ENCODE measurements at regions not wholly inside any gene's neighbourhood (a gene's known extent, or its start where the extent isn't known, plus 50 kb on each side); places are given as distances from the start of the nearest gene placed in this dataset.

- H3K9me3 ChIP-seq (ENCODE audit: control insufficient read depth, insufficient read depth, low read depth, low read length): no peaks in the 10 kb centered on the region
- H3K27ac ChIP-seq (ENCODE audit: low read depth, low read length): no peak overlapping the region
- no peak overlapping the region for H3K9ac ChIP-seq (ENCODE audit: low read length)
- H3K4me1 ChIP-seq (ENCODE audit: control insufficient read depth, insufficient read depth, low read length): peaks cover 9% of the 10 kb centered on the region; the same call in 1 of the 2 replicates
- no peaks in the 10 kb centered on the region for H3K36me3 ChIP-seq (ENCODE audit: control insufficient read depth, insufficient read depth, low read length)
- H3K27me3 ChIP-seq (ENCODE audit: control insufficient read depth, insufficient read depth, low read length): no peaks in the 10 kb centered on the region
- no peak overlapping the region for H3K4me3 ChIP-seq (ENCODE audit: low read depth, low read length)
Observed at GRCh38 chr10:120960725-120961124, 109.6 kb downstream of the WDR11 start.

- Histone ChIP-seq H3K27me3 (ENCODE audit: control insufficient read depth, insufficient read depth, low read length) (no peaks in the 10 kb centered on the region), H3K4me1 (ENCODE audit: control insufficient read depth, insufficient read depth, low read length) (peaks cover 9% of the 10 kb centered on the region; the same call in 1 of the 2 replicates), H3K9ac (ENCODE audit: low read length) (no peak overlapping the region), H3K9me3 (ENCODE audit: control insufficient read depth, insufficient read depth, low read depth, low read length) (no peaks in the 10 kb centered on the region), H3K27ac (ENCODE audit: low read depth, low read length) (no peak overlapping the region), H3K4me3 (ENCODE audit: low read depth, low read length) (no peak overlapping the region), H3K36me3 (ENCODE audit: control insufficient read depth, insufficient read depth, low read length) (no peaks in the 10 kb centered on the region)
Observed at GRCh38 chr10:120961795-120962755, 110.9 kb downstream of the WDR11 start.

GRCh38 chr10:120962756-120963593 is 111.8 kb downstream of the WDR11 start:
- peaks cover 9% of the 10 kb centered on the region; the same call in 1 of the 2 replicates for H3K4me1 ChIP-seq (ENCODE audit: control insufficient read depth, insufficient read depth, low read length)
- H3K27ac ChIP-seq (ENCODE audit: low read depth, low read length): no peak overlapping the region
- H3K9ac ChIP-seq (ENCODE audit: low read length): no peak overlapping the region
- no peaks in the 10 kb centered on the region for H3K27me3 ChIP-seq (ENCODE audit: control insufficient read depth, insufficient read depth, low read length)
- H3K4me3 ChIP-seq (ENCODE audit: low read depth, low read length): no peak overlapping the region
- no peaks in the 10 kb centered on the region for H3K9me3 ChIP-seq (ENCODE audit: control insufficient read depth, insufficient read depth, low read depth, low read length)
- no peaks in the 10 kb centered on the region for H3K36me3 ChIP-seq (ENCODE audit: control insufficient read depth, insufficient read depth, low read length)

GRCh38 chr10:120963594-120964220 is 112.5 kb downstream of the WDR11 start:
- H3K9ac ChIP-seq (ENCODE audit: low read length): no peak overlapping the region
- no peak overlapping the region for H3K4me3 ChIP-seq (ENCODE audit: low read depth, low read length)
- no peak overlapping the region for H3K27ac ChIP-seq (ENCODE audit: low read depth, low read length)
- no peaks in the 10 kb centered on the region for H3K36me3 ChIP-seq (ENCODE audit: control insufficient read depth, insufficient read depth, low read length)
- H3K9me3 ChIP-seq (ENCODE audit: control insufficient read depth, insufficient read depth, low read depth, low read length): no peaks in the 10 kb centered on the region
- no peaks in the 10 kb centered on the region for H3K27me3 ChIP-seq (ENCODE audit: control insufficient read depth, insufficient read depth, low read length)
- peaks cover 9% of the 10 kb centered on the region; the same call in 1 of the 2 replicates for H3K4me1 ChIP-seq (ENCODE audit: control insufficient read depth, insufficient read depth, low read length)

GRCh38 chr10:120966657-120967045 is 115.5 kb downstream of the WDR11 start:
- no peaks in the 10 kb centered on the region for H3K9me3 ChIP-seq (ENCODE audit: control insufficient read depth, insufficient read depth, low read depth, low read length)
- H3K36me3 ChIP-seq (ENCODE audit: control insufficient read depth, insufficient read depth, low read length): no peaks in the 10 kb centered on the region
- H3K4me1 ChIP-seq (ENCODE audit: control insufficient read depth, insufficient read depth, low read length): peaks cover 9% of the 10 kb centered on the region; the same call in 1 of the 2 replicates
- H3K9ac ChIP-seq (ENCODE audit: low read length): no peak overlapping the region
- H3K4me3 ChIP-seq (ENCODE audit: low read depth, low read length): no peak overlapping the region
- no peaks in the 10 kb centered on the region for H3K27me3 ChIP-seq (ENCODE audit: control insufficient read depth, insufficient read depth, low read length)
- no peak overlapping the region for H3K27ac ChIP-seq (ENCODE audit: low read depth, low read length)

- peaks cover 14% of the 10 kb centered on the region for H3K9me3 ChIP-seq (ENCODE audit: control insufficient read depth, insufficient read depth, low read depth, low read length)
- H3K36me3 ChIP-seq (ENCODE audit: control insufficient read depth, insufficient read depth, low read length): no peaks in the 10 kb centered on the region
- no peak overlapping the region for H3K9ac ChIP-seq (ENCODE audit: low read length)
- H3K27ac ChIP-seq (ENCODE audit: low read depth, low read length): no peak overlapping the region
- no peaks in the 10 kb centered on the region for H3K4me1 ChIP-seq (ENCODE audit: control insufficient read depth, insufficient read depth, low read length)
- H3K27me3 ChIP-seq (ENCODE audit: control insufficient read depth, insufficient read depth, low read length): no peaks in the 10 kb centered on the region
- no peak overlapping the region for H3K4me3 ChIP-seq (ENCODE audit: low read depth, low read length)
Observed at GRCh38 chr10:120969219-120969645, 118.1 kb downstream of the WDR11 start.

- H3K4me3 ChIP-seq (ENCODE audit: low read depth, low read length): no peak overlapping the region
- no peak overlapping the region for H3K9ac ChIP-seq (ENCODE audit: low read length)
- H3K27me3 ChIP-seq (ENCODE audit: control insufficient read depth, insufficient read depth, low read length): 0 out of 2 replicates have a peak, but pooled peaks cover 2% of the 10 kb centered on the region
- no peak overlapping the region for H3K27ac ChIP-seq (ENCODE audit: low read depth, low read length)
- H3K4me1 ChIP-seq (ENCODE audit: control insufficient read depth, insufficient read depth, low read length): no peaks in the 10 kb centered on the region
- peaks cover 26% of the 10 kb centered on the region for H3K9me3 ChIP-seq (ENCODE audit: control insufficient read depth, insufficient read depth, low read depth, low read length)
- H3K36me3 ChIP-seq (ENCODE audit: control insufficient read depth, insufficient read depth, low read length): no peaks in the 10 kb centered on the region
Observed at GRCh38 chr10:120970595-120971529, 119.7 kb downstream of the WDR11 start.

- Histone ChIP-seq H3K9ac (ENCODE audit: low read length) (no peak overlapping the region), H3K27ac (ENCODE audit: low read depth, low read length) (no peak overlapping the region), H3K4me1 (ENCODE audit: control insufficient read depth, insufficient read depth, low read length) (no peaks in the 10 kb centered on the region), H3K36me3 (ENCODE audit: control insufficient read depth, insufficient read depth, low read length) (no peaks in the 10 kb centered on the region), H3K4me3 (ENCODE audit: low read depth, low read length) (no peak overlapping the region), H3K27me3 (ENCODE audit: control insufficient read depth, insufficient read depth, low read length) (peaks cover 10% of the 10 kb centered on the region; the same call in 1 of the 2 replicates), H3K9me3 (ENCODE audit: control insufficient read depth, insufficient read depth, low read depth, low read length) (peaks cover 27% of the 10 kb centered on the region)
Observed at GRCh38 chr10:120971671-120972070, 120.5 kb downstream of the WDR11 start.

- Histone ChIP-seq H3K9me3 (ENCODE audit: control insufficient read depth, insufficient read depth, low read depth, low read length) (peaks cover 27% of the 10 kb centered on the region), H3K27me3 (ENCODE audit: control insufficient read depth, insufficient read depth, low read length) (peaks cover 11% of the 10 kb centered on the region; the same call in 1 of the 2 replicates), H3K27ac (ENCODE audit: low read depth, low read length) (no peak overlapping the region), H3K36me3 (ENCODE audit: control insufficient read depth, insufficient read depth, low read length) (no peaks in the 10 kb centered on the region), H3K4me1 (ENCODE audit: control insufficient read depth, insufficient read depth, low read length) (no peaks in the 10 kb centered on the region), H3K9ac (ENCODE audit: low read length) (no peak overlapping the region), H3K4me3 (ENCODE audit: low read depth, low read length) (no peak overlapping the region)
Observed at GRCh38 chr10:120972259-120972658, 121.1 kb downstream of the WDR11 start.

Data from HUES6 (cell line).